Endothelial cell of umbilical vein (primary cell): ENCODE measurements at regions not wholly inside any gene's neighbourhood (a gene's known extent, or its start where the extent isn't known, plus 50 kb on each side); places are given as distances from the start of the nearest gene placed in this dataset.

Source experiments
- BruUV-seq: library from RNA; stranded (reverse); fragments of 400-500 nt; replicated peaks from 2 replicates; lab custom pipeline; 2021; lab: Mats Ljungman, UMichigan
- CTCF ChIA-PET: fragments of 300-600, 350-600 bp; sonication (Branson Sonifier 250); formaldehyde crosslinking; loops from one replicate; lab custom pipeline; 2021; ENCODE audit warnings: antibody characterized with exemption, inconsistent platforms; lab: Charles Lee
- POLR2A ChIA-PET: fragments of 300-600, 350-600 bp; sonication (Branson Sonifier 250); formaldehyde crosslinking; loops from one replicate; lab custom pipeline; 2021; ENCODE audit warnings: antibody characterized with exemption, inconsistent platforms; lab: Charles Lee
- DNase-seq: peaks from one replicate; pipeline ENCODE4 v3.0.0-alpha.2; 2011; ENCODE audit warnings: low read depth, low spot score
- FAIRE-seq: peaks from 2 replicates; lab custom pipeline; 2011; peaks lifted over from hg19 to GRCh38; lab: Jason Lieb, UNC
- H2AFZ ChIP-seq: 2 replicates; pipeline ENCODE4 v1.6.0; 2012; ENCODE audit warnings: low read depth, low read length, control low read depth, inconsistent platforms
- H3K27ac ChIP-seq: 2 replicates; pipeline ENCODE4 v1.5.1; 2011; ENCODE audit warnings: low read depth, mild to moderate bottlenecking, control low read depth, low read length, moderate library complexity; ENCODE audit not compliant: insufficient read depth
- H3K27me3 ChIP-seq, 2 experiments: 2 replicates each; pipeline versions ENCODE4 v1.6.0 to v1.6.1; 2011; ENCODE audit warnings: low read length in 2 of 2, mixed read lengths in 1 of 2; ENCODE audit not compliant: control insufficient read depth in 2 of 2, insufficient read depth in 2 of 2
- H3K36me3 ChIP-seq, 2 experiments: 2 replicates in 1 of 2; 3 replicates in 1 of 2; pipeline ENCODE4 v1.5.1; 2011; ENCODE audit warnings: low read length in 2 of 2, mild to moderate bottlenecking in 1 of 2, moderate library complexity in 1 of 2; ENCODE audit not compliant: control insufficient read depth in 2 of 2, insufficient read depth in 2 of 2; ENCODE audit errors: extremely low read depth in 1 of 2
- H3K4me1 ChIP-seq: 3 replicates; pipeline ENCODE4 v1.5.1; 2011; ENCODE audit warnings: mild to moderate bottlenecking, low read length; ENCODE audit not compliant: control insufficient read depth, insufficient read depth; ENCODE audit errors: extremely low read depth
- H3K4me2 ChIP-seq: 2 replicates; pipeline ENCODE4 v1.6.1; 2011; ENCODE audit warnings: low read length, control low read depth, mixed read lengths; ENCODE audit not compliant: insufficient read depth
- H3K4me3 ChIP-seq, 3 experiments: fragments of 200-600 bp in 1 of 3; sonication (generic), shearing (Covaris generic) in 1 of 3; replicated peaks in 1 of 3; 2 replicates each; pipeline ENCODE4 v1.5.1; 2011 to 2016; ENCODE audit warnings: control low read depth in 3 of 3, low read length in 3 of 3, mild to moderate bottlenecking in 2 of 3, inconsistent platforms in 1 of 3, low read depth in 1 of 3, moderate library complexity in 1 of 3; ENCODE audit not compliant: insufficient read depth in 1 of 3
- H3K79me2 ChIP-seq: 2 replicates; pipeline ENCODE4 v1.6.0; 2012; ENCODE audit warnings: low read length, inconsistent platforms; ENCODE audit not compliant: control insufficient read depth, insufficient read depth
- H3K9ac ChIP-seq: replicated peaks from 2 replicates; pipeline ENCODE3; 2011; ENCODE audit warnings: low read length, control low read depth; ENCODE audit not compliant: insufficient read depth; ENCODE audit errors: extremely low read depth
- H3K9me1 ChIP-seq: replicated peaks from 3 replicates; pipeline ENCODE4 v1.6.0; 2011; ENCODE audit warnings: mild to moderate bottlenecking, low read length; ENCODE audit not compliant: control insufficient read depth, insufficient read depth; ENCODE audit errors: extremely low read depth
- H3K9me3 ChIP-seq: replicated peaks from 2 replicates; pipeline ENCODE4 v1.5.1; 2012; ENCODE audit warnings: low read length, inconsistent platforms; ENCODE audit not compliant: control insufficient read depth, insufficient read depth
- H4K20me1 ChIP-seq: replicated peaks from 2 replicates; pipeline ENCODE3; 2011; ENCODE audit warnings: mild to moderate bottlenecking, low read length; ENCODE audit not compliant: control insufficient read depth, insufficient read depth; ENCODE audit errors: extremely low read depth
- CTCF ChIP-seq, 2 donors: IDR thresholded peaks; 1 replicate in 1 of 2; 2 replicates in 1 of 2; pipeline ENCODE4 v1.5.1; 2011; ENCODE audit warnings: low read length in 2 of 2, mild to moderate bottlenecking in 2 of 2, moderate library complexity in 2 of 2, control low read depth in 1 of 2, inconsistent platforms in 1 of 2, low read depth in 1 of 2; ENCODE audit not compliant: insufficient read depth in 1 of 2; ENCODE audit errors: extremely low read depth in 1 of 2
- EZH2 ChIP-seq: IDR thresholded peaks from 2 replicates; pipeline ENCODE4 v1.6.1; 2012; ENCODE audit warnings: borderline replicate concordance, low read depth, mild to moderate bottlenecking, moderate library complexity, low read length, inconsistent platforms; ENCODE audit not compliant: severe bottlenecking
- FOS ChIP-seq: IDR thresholded peaks from 2 replicates; pipeline ENCODE4 v1.6.1; 2011; ENCODE audit warnings: mild to moderate bottlenecking, low read length, moderate library complexity, borderline replicate concordance; ENCODE audit not compliant: insufficient read depth
- GATA2 ChIP-seq: IDR thresholded peaks from 2 replicates; pipeline ENCODE4 v1.7.0; 2011; ENCODE audit warnings: low read depth, mild to moderate bottlenecking, moderate library complexity, mixed read lengths, low read length; ENCODE audit not compliant: insufficient read length, insufficient read depth
- JUN ChIP-seq: IDR thresholded peaks from 2 replicates; pipeline ENCODE4 v1.6.1; 2011; ENCODE audit warnings: borderline replicate concordance, low read depth; ENCODE audit not compliant: insufficient read length, insufficient read depth
- MAX ChIP-seq: IDR thresholded peaks from 2 replicates; pipeline ENCODE4 v1.6.1; 2011; ENCODE audit not compliant: insufficient read depth, insufficient read length
- MYC ChIP-seq: IDR thresholded peaks from one replicate; pipeline ENCODE4 v1.6.1; 2011; ENCODE audit warnings: mild to moderate bottlenecking, low read depth, low read length
- POLR2A ChIP-seq: IDR thresholded peaks from 2 replicates; pipeline ENCODE4 v1.6.1; 2012; ENCODE audit warnings: low read depth, mild to moderate bottlenecking, control low read depth, low read length
- POLR2AphosphoS5 ChIP-seq: IDR thresholded peaks from 2 replicates; pipeline ENCODE4 v1.6.1; 2012; ENCODE audit warnings: low read depth, mild to moderate bottlenecking, control low read depth, low read length, moderate library complexity; ENCODE audit not compliant: insufficient read depth
- dilution Hi-C: fragments of 300-500 bp; cut with MboI; formaldehyde crosslinking; loops from one replicate; pipeline ENCODE4 v1.15.0; 2019; ENCODE audit warnings: low sequenced_read_pairs; ENCODE audit not compliant: extremely low pct_ligation_motif_present
- intact Hi-C: fragments of 100-400 bp; cut with micrococcal nuclease; formaldehyde crosslinking; loops from one replicate; pipeline ENCODE4 v1.10.0; 2022

GRCh38 chr6:56718236-56718635 is 75.5 kb upstream of the DST start:
- POLR2A ChIA-PET = no interaction called here
- no peak overlapping the region for H3K9ac ChIP-seq
- CTCF ChIA-PET = interaction anchor here (1.0 to 1.2 kb wide), 2 partner anchors 8 to 39 kb away, joined by 3 to 4 read pairs; no protein-coding TSS in a partner anchor

More at GRCh38 chr6:56718236-56718635, 75.5 kb upstream of the DST start:
- no peak for DNase-seq
- dilution Hi-C loops = no loop called here
- H3K4me2 ChIP-seq = no peak overlapping the region
- no TSS peak for BruUV-seq
- peaks cover 2% of the 10 kb centered on the region for H4K20me1 ChIP-seq
- H3K79me2 ChIP-seq = peaks cover 26% of the 10 kb centered on the region
- H3K27ac ChIP-seq = no peak overlapping the region
- H3K27me3 ChIP-seq = no peaks in the 10 kb centered on the region
- H3K4me3 ChIP-seq = no peak overlapping the region
- intact Hi-C loops = no loop called here
- no peaks in the 10 kb centered on the region for H3K36me3 ChIP-seq
- no peak for TF ChIP-seq EZH2
- no peak for TF ChIP-seq MYC
- TF ChIP-seq POLR2AphosphoS5 = no peak
- no peak for TF ChIP-seq CTCF (IDR thresholded peaks at IDR 0.05; ENCODE audit: extremely low read depth in 1 of 2, insufficient read depth in 1 of 2, low read depth in 1 of 2, low read length in 2 of 2)
- no peak for TF ChIP-seq FOS
- TF ChIP-seq POLR2A = no peak
- no peak for TF ChIP-seq JUN
- TF ChIP-seq MAX = no peak
- TF ChIP-seq GATA2 = no peak
- no peak for FAIRE-seq
- H3K4me1 ChIP-seq = peaks cover 44% of the 10 kb centered on the region
- no peaks in the 10 kb centered on the region for H3K9me3 ChIP-seq
- H2AFZ ChIP-seq = no peak overlapping the region
- H3K9me1 ChIP-seq = no peaks in the 10 kb centered on the region
